H1 (cell line): ENCODE measurements at regions not wholly inside any gene's neighbourhood (a gene's known extent, or its start where the extent isn't known, plus 50 kb on each side); places are given as distances from the start of the nearest gene placed in this dataset.

ENCODE experiments used
- CTCF ChIA-PET: fragments of 300-600 bp; sonication (Branson Sonifier 250); formaldehyde crosslinking; loops from one replicate; lab custom pipeline; 2021; ENCODE audit not compliant: partially characterized antibody; lab: Charles Lee
- POLR2A ChIA-PET: fragments of 300-600 bp; sonication (Branson Sonifier 250); formaldehyde crosslinking; loops from one replicate; lab custom pipeline; 2021; ENCODE audit warnings: inconsistent platforms; ENCODE audit not compliant: partially characterized antibody; lab: Charles Lee
- DNase-seq, 2 experiments: peaks; one replicate each; pipeline versions ENCODE4 v3.0.0 to v3.0.0-alpha.2; 2010 to 2022; ENCODE audit warnings: low spot score in 2 of 2, low read depth in 1 of 2, mixed read lengths in 1 of 2
- FAIRE-seq: peaks from 2 replicates; lab custom pipeline; 2011; peaks lifted over from hg19 to GRCh38; lab: Jason Lieb, UNC
- H2AFZ ChIP-seq: 2 replicates; pipeline ENCODE4 v1.8.1; 2012; ENCODE audit warnings: low read length, inconsistent platforms
- H2AK5ac ChIP-seq: 2 replicates; pipeline ENCODE4 v1.6.1; 2013; ENCODE audit warnings: low read depth, low read length
- H2BK120ac ChIP-seq: replicated peaks from 2 replicates; pipeline ENCODE3; 2013; ENCODE audit warnings: low read depth, low read length, inconsistent platforms
- H2BK12ac ChIP-seq: 2 replicates; pipeline ENCODE4 v1.6.1; 2013; ENCODE audit warnings: low read depth, low read length
- H2BK15ac ChIP-seq: 2 replicates; pipeline ENCODE4 v1.6.1; 2013; ENCODE audit warnings: low read length
- H2BK20ac ChIP-seq: 2 replicates; pipeline ENCODE4 v1.6.1; 2013; ENCODE audit warnings: low read length
- H2BK5ac ChIP-seq: 2 replicates; pipeline ENCODE4 v1.6.1; 2013; ENCODE audit warnings: low read depth, low read length
- H3K14ac ChIP-seq: 2 replicates; pipeline ENCODE4 v1.6.1; 2013; ENCODE audit warnings: inconsistent platforms; ENCODE audit not compliant: insufficient read length
- H3K18ac ChIP-seq: 2 replicates; pipeline ENCODE4 v1.6.1; 2013; ENCODE audit warnings: low read length; ENCODE audit errors: extremely low read depth
- H3K23ac ChIP-seq: 2 replicates; pipeline ENCODE4 v1.6.1; 2013; ENCODE audit warnings: inconsistent platforms; ENCODE audit not compliant: insufficient read length
- H3K23me2 ChIP-seq: 2 replicates; pipeline ENCODE4 v1.6.1; 2013; ENCODE audit warnings: low read depth, low read length
- H3K27ac ChIP-seq: 2 replicates; pipeline ENCODE4 v1.6.1; 2011; ENCODE audit warnings: low read depth, low read length, inconsistent platforms
- H3K27me3 ChIP-seq, 4 experiments: replicated peaks in 1 of 4; 1 replicate in 1 of 4; 2 replicates in 3 of 4; pipeline versions ENCODE4 v1.6.1 to v1.8.1; 2011 to 2013; ENCODE audit warnings: low read length in 3 of 4, mild to moderate bottlenecking in 3 of 4, inconsistent platforms in 2 of 4, mixed read lengths in 2 of 4, moderate library complexity in 1 of 4; ENCODE audit not compliant: control insufficient read depth in 3 of 4, insufficient read depth in 3 of 4; ENCODE audit errors: extremely low read depth in 1 of 4
- H3K36me3 ChIP-seq, 4 experiments: 2 replicates each; pipeline versions ENCODE4 v1.6.1 to v1.8.1; 2011 to 2013; ENCODE audit warnings: mild to moderate bottlenecking in 4 of 4, low read length in 3 of 4, moderate library complexity in 2 of 4, control low read depth in 1 of 4, inconsistent platforms in 1 of 4; ENCODE audit not compliant: insufficient read depth in 4 of 4, control insufficient read depth in 2 of 4
- H3K4ac ChIP-seq: replicated peaks from 2 replicates; pipeline ENCODE3; 2013; ENCODE audit warnings: low read length, low read depth, mixed read lengths, inconsistent platforms; ENCODE audit not compliant: insufficient read length
- H3K4me1 ChIP-seq, 4 experiments: replicated peaks in 1 of 4; 1 replicate in 1 of 4; 2 replicates in 3 of 4; pipeline versions ENCODE4 v1.6.1 to v1.8.1; 2011 to 2013; ENCODE audit warnings: low read length in 3 of 4, inconsistent platforms in 2 of 4, mixed read lengths in 1 of 4; ENCODE audit not compliant: insufficient read depth in 4 of 4, control insufficient read depth in 3 of 4
- H3K4me2 ChIP-seq, 2 experiments: 2 replicates each; pipeline versions ENCODE4 v1.6.1 to v1.8.1; 2011 to 2013; ENCODE audit warnings: low read depth in 2 of 2, low read length in 2 of 2, control low read depth in 1 of 2, inconsistent platforms in 1 of 2, mild to moderate bottlenecking in 1 of 2; ENCODE audit not compliant: insufficient read depth in 1 of 2
- H3K4me3 ChIP-seq, 4 experiments: fragments of 200-600, 300-600 bp in 1 of 4; sonication (generic), shearing (Covaris generic), sonication (Bioruptor Twin) in 1 of 4; 2 replicates each; pipeline versions ENCODE4 v1.5.1 to v1.8.1; 2011 to 2016; ENCODE audit warnings: low read length in 4 of 4, low read depth in 3 of 4, control low read depth in 2 of 4, inconsistent platforms in 2 of 4, mild to moderate bottlenecking in 2 of 4, mixed read lengths in 1 of 4, moderate library complexity in 1 of 4; ENCODE audit not compliant: insufficient read depth in 2 of 4; ENCODE audit errors: extremely low read depth in 1 of 4
- H3K56ac ChIP-seq: replicated peaks from 2 replicates; pipeline ENCODE3; 2013; ENCODE audit warnings: low read depth, mild to moderate bottlenecking, mixed read lengths, low read length, inconsistent platforms; ENCODE audit not compliant: insufficient read length
- H3K79me1 ChIP-seq: 2 replicates; pipeline ENCODE4 v1.6.1; 2013; ENCODE audit warnings: low read depth, low read length, control low read depth
- H3K79me2 ChIP-seq, 2 experiments: 2 replicates each; pipeline versions ENCODE4 v1.6.1 to v1.8.1; 2012 to 2013; ENCODE audit warnings: low read length in 2 of 2, mild to moderate bottlenecking in 2 of 2, inconsistent platforms in 1 of 2; ENCODE audit not compliant: insufficient read depth in 2 of 2, control insufficient read depth in 1 of 2
- H3K9ac ChIP-seq, 4 experiments: replicated peaks in 1 of 4; 1 replicate in 1 of 4; 2 replicates in 3 of 4; pipeline versions ENCODE4 v1.6.1 to v1.8.1; 2011 to 2013; ENCODE audit warnings: low read depth in 3 of 4, low read length in 3 of 4, control low read depth in 2 of 4, mild to moderate bottlenecking in 2 of 4, moderate library complexity in 2 of 4, inconsistent platforms in 1 of 4; ENCODE audit errors: extremely low read depth in 1 of 4
- H3K9me3 ChIP-seq, 2 experiments: 2 replicates each; pipeline versions ENCODE4 v1.6.1 to v1.8.1; 2012 to 2013; ENCODE audit warnings: mild to moderate bottlenecking in 2 of 2, moderate library complexity in 2 of 2, control low read depth in 1 of 2, inconsistent platforms in 1 of 2, low read depth in 1 of 2, low read length in 1 of 2, mixed read lengths in 1 of 2; ENCODE audit not compliant: insufficient read depth in 2 of 2
- H4K20me1 ChIP-seq, 2 experiments: replicated peaks in 1 of 2; 2 replicates each; pipeline versions ENCODE3 to v1.8.1; 2011 to 2013; ENCODE audit warnings: inconsistent platforms in 2 of 2, low read length in 2 of 2, mild to moderate bottlenecking in 1 of 2; ENCODE audit not compliant: insufficient read depth in 2 of 2, control insufficient read depth in 1 of 2
- H4K5ac ChIP-seq: 2 replicates; pipeline ENCODE4 v1.6.1; 2013; ENCODE audit warnings: low read length, low read depth, mixed read lengths, inconsistent platforms; ENCODE audit not compliant: insufficient read length
- H4K8ac ChIP-seq: 2 replicates; pipeline ENCODE4 v1.8.0; 2013; ENCODE audit warnings: mild to moderate bottlenecking, moderate library complexity, low read length, inconsistent platforms; ENCODE audit not compliant: insufficient read depth; ENCODE audit errors: extremely low read depth
- H4K91ac ChIP-seq: replicated peaks from 2 replicates; pipeline ENCODE3; 2013; ENCODE audit warnings: low read length, mixed read lengths, inconsistent platforms; ENCODE audit not compliant: insufficient read length
- ASH2L ChIP-seq: fragments of 200-600, 300-600 bp; sonication (generic); IDR thresholded peaks from one replicate; pipeline ENCODE4 v1.7.1; 2017; ENCODE audit warnings: low read length
- ATF2 ChIP-seq: IDR thresholded peaks from 2 replicates; pipeline ENCODE4 v1.6.1; 2012; ENCODE audit warnings: low read length, inconsistent platforms
- BACH1 ChIP-seq: IDR thresholded peaks from 2 replicates; pipeline ENCODE4 v1.6.1; 2012; ENCODE audit warnings: low read length, improper control_type of control experiment
- CBX5 ChIP-seq: fragments of 300-800, 300-1000 bp; sonication (generic); IDR thresholded peaks from 2 replicates; pipeline ENCODE4 v1.7.1; 2016; ENCODE audit warnings: antibody characterized with exemption, low read length, low read depth
- EGR1 ChIP-seq: IDR thresholded peaks from 2 replicates; pipeline ENCODE4 v1.6.1; 2011; ENCODE audit warnings: low read depth, low read length, borderline replicate concordance
- FOSL1 ChIP-seq: IDR thresholded peaks from 2 replicates; pipeline ENCODE4 v1.6.1; 2011; ENCODE audit warnings: mild to moderate bottlenecking, low read depth, low read length, moderate library complexity; ENCODE audit not compliant: insufficient read depth
- GTF2F1 ChIP-seq: IDR thresholded peaks from 2 replicates; pipeline ENCODE4 v1.6.1; 2012; ENCODE audit warnings: low read depth, low read length, improper control_type of control experiment, borderline replicate concordance
- KDM1A ChIP-seq: fragments of 200-600, 300-600 bp; sonication (generic); IDR thresholded peaks from 2 replicates; pipeline ENCODE4 v1.7.1; 2016; ENCODE audit warnings: mild to moderate bottlenecking, low read length, borderline replicate concordance
- KDM5A ChIP-seq: fragments of 200-600 bp; IDR thresholded peaks from 2 replicates; pipeline ENCODE4 v1.7.1; 2012; ENCODE audit warnings: mild to moderate bottlenecking, low read length, inconsistent platforms, mixed read lengths
- RFX5 ChIP-seq: IDR thresholded peaks from 2 replicates; pipeline ENCODE4 v1.6.1; 2011; ENCODE audit warnings: low read depth, low read length, improper control_type of control experiment, borderline replicate concordance
- SIRT6 ChIP-seq: IDR thresholded peaks from one replicate; pipeline ENCODE4 v1.7.1; 2012; ENCODE audit warnings: low read length, inconsistent platforms
- TBP ChIP-seq: IDR thresholded peaks from 2 replicates; pipeline ENCODE4 v1.6.1; 2011; ENCODE audit warnings: low read depth, low read length, improper control_type of control experiment
- YY1 ChIP-seq: IDR thresholded peaks from 2 replicates; pipeline ENCODE4 v1.6.1; 2011; ENCODE audit warnings: low read depth, mild to moderate bottlenecking, low read length
- WGBS, 2 experiments: shearing (Covaris generic) in 1 of 2; methylation state at CpG; one replicate each; pipeline versions ENCODE4 v1.1.6 to v1.1.7; 2013 to 2015; ENCODE audit warnings: low lambda C conversion rate in 2 of 2, mixed read lengths in 2 of 2, inconsistent platforms in 1 of 2, low coverage in 1 of 2, missing lambda C conversion rate in 1 of 2; ENCODE audit not compliant: insufficient replicate concordance in 2 of 2, insufficient coverage in 1 of 2, insufficient read length in 1 of 2; ENCODE audit errors: extremely low coverage in 1 of 2, missing lambda C conversion rate in 1 of 2; 5-methylcytosine and 5-hydroxymethylcytosine counted together
- TF ChIP-seq, protein P1 (sequence below): IDR thresholded peaks from 2 replicates; pipeline ENCODE4 v1.6.1; 2012; ENCODE audit warnings: inconsistent platforms

DNA sequence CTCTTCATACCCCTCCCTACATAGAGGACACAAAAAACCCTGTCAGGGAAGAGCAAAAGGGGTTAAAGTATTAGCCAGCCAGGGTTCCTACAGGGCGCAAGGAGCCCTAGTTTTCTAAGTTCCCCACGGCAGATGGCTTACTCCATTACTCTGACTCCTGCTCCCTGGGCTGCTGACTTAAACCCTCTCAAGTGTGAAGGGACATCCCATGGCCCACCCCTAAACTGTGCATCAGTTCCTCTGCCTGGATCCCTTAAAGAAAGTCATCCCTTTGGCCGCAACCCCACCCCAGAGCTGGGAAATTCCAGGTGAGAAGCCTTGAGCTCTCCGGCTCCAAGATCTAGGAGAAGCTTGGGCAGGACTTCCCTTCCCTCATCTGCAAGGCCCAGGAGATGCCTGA lies 236.0 kb downstream of the TOMM20 start:
- CTCF ChIA-PET = interaction anchor here (2.0 kb wide), 1 partner anchor 10 kb away, joined by 8 read pairs; no protein-coding TSS in a partner anchor
- POLR2A ChIA-PET = no interaction called here
- no peak for TF ChIP-seq EGR1
- TF ChIP-seq, protein P1, sequence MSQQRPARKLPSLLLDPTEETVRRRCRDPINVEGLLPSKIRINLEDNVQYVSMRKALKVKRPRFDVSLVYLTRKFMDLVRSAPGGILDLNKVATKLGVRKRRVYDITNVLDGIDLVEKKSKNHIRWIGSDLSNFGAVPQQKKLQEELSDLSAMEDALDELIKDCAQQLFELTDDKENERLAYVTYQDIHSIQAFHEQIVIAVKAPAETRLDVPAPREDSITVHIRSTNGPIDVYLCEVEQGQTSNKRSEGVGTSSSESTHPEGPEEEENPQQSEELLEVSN = no peak
- TF ChIP-seq TBP = no peak
- TF ChIP-seq GTF2F1 = no peak
- TF ChIP-seq ASH2L = no peak
- no peak for TF ChIP-seq RFX5
- TF ChIP-seq CBX5 = no peak
- no peak for TF ChIP-seq SIRT6
- TF ChIP-seq KDM5A = no peak
- no peak for TF ChIP-seq FOSL1
- TF ChIP-seq ATF2 = no peak
- no peak for TF ChIP-seq BACH1
- TF ChIP-seq YY1 = no peak
- no peak for TF ChIP-seq KDM1A

More for the DNA sequence above, 236.0 kb downstream of the TOMM20 start:
- 98% methylated on average over 4 of the region's 4 CpGs; no CpG with 5 or more reads in 1 of the 2 experiments for WGBS, 2 experiments
- Histone ChIP-seq H4K20me1 (no peaks in the 10 kb centered on the region), H2AK5ac (no peak overlapping the region), H3K4me3 (no peak overlapping the region), H3K4me2 (no peak overlapping the region), H2BK120ac (no peak overlapping the region), H3K4me1 (no peaks in the 10 kb centered on the region), H3K79me2 (no peaks in the 10 kb centered on the region), H3K23ac (no peak overlapping the region), H3K14ac (no peak overlapping the region), H4K5ac (no peak overlapping the region), H2BK15ac (0 out of 2 replicates have a peak overlapping the region, but pooled peaks have one; percentile 37), H3K23me2 (no peaks in the 10 kb centered on the region; the same call in 1 of the 2 replicates), H3K56ac (no peak overlapping the region), H2BK5ac (no peak overlapping the region), H2BK20ac (no peak overlapping the region), H3K36me3 (no peaks in the 10 kb centered on the region), H4K91ac (no peak overlapping the region), H2BK12ac (no peak overlapping the region), H3K9ac (no peak overlapping the region), H2AFZ (no peak overlapping the region), H3K79me1 (no peaks in the 10 kb centered on the region), H3K18ac (no peak overlapping the region), H3K27ac (no peak overlapping the region), H3K4ac (no peak overlapping the region), H4K8ac (no peak overlapping the region), H3K27me3 (no peaks in the 10 kb centered on the region; a peak in 1 of 7 replicates), H3K9me3 (no peaks in the 10 kb centered on the region)
- FAIRE-seq (no peak), DNase-seq (no peak)
